Astrocyte (in vitro differentiated cells and primary cell): ENCODE measurements at regions not wholly inside any gene's neighbourhood (a gene's known extent, or its start where the extent isn't known, plus 50 kb on each side); places are given as distances from the start of the nearest gene placed in this dataset.

ENCODE experiments used
- DNase-seq: peaks from one replicate; pipeline ENCODE4 v3.0.0-alpha.2; 2010; ENCODE audit warnings: low read depth
- FAIRE-seq: peaks from 2 replicates; lab custom pipeline; 2011; peaks lifted over from hg19 to GRCh38; lab: Jason Lieb, UNC
- H2AFZ ChIP-seq: 2 replicates; pipeline ENCODE4 v1.6.0; 2012; ENCODE audit warnings: low read depth, low read length, inconsistent platforms
- H3K27ac ChIP-seq: 2 replicates; pipeline ENCODE4 v1.5.1; 2011; ENCODE audit warnings: low read depth, low read length, inconsistent platforms
- H3K27me3 ChIP-seq: 2 replicates; pipeline ENCODE4 v1.6.0; 2011; ENCODE audit warnings: low read length, inconsistent platforms; ENCODE audit not compliant: insufficient read depth
- H3K36me3 ChIP-seq: 2 replicates; pipeline ENCODE4 v1.5.1; 2011; ENCODE audit warnings: low read length, inconsistent platforms; ENCODE audit not compliant: insufficient read depth
- H3K4me1 ChIP-seq: 2 replicates; pipeline ENCODE4 v1.5.1; 2011; ENCODE audit warnings: low read length, inconsistent platforms; ENCODE audit not compliant: insufficient read depth
- H3K4me2 ChIP-seq: 2 replicates; pipeline ENCODE4 v1.6.0; 2012; ENCODE audit warnings: low read length, inconsistent platforms
- H3K4me3 ChIP-seq: 2 replicates; pipeline ENCODE4 v1.5.1; 2011; ENCODE audit warnings: low read depth, mild to moderate bottlenecking, low read length, inconsistent platforms; ENCODE audit not compliant: insufficient read depth
- H3K79me2 ChIP-seq: 2 replicates; pipeline ENCODE4 v1.6.0; 2012; ENCODE audit warnings: mild to moderate bottlenecking, low read length, inconsistent platforms; ENCODE audit not compliant: insufficient read depth
- H3K9ac ChIP-seq: 2 replicates; pipeline ENCODE4 v1.6.0; 2012; ENCODE audit warnings: mild to moderate bottlenecking, low read length, inconsistent platforms
- H3K9me3 ChIP-seq: 2 replicates; pipeline ENCODE4 v1.5.1; 2012; ENCODE audit warnings: low read depth, mild to moderate bottlenecking, low read length, inconsistent platforms; ENCODE audit not compliant: insufficient read depth
- H4K20me1 ChIP-seq: 2 replicates; pipeline ENCODE4 v1.6.0; 2012; ENCODE audit warnings: low read length, inconsistent platforms; ENCODE audit not compliant: insufficient read depth
- H3K27ac Mint-ChIP-seq: one replicate; pipeline ENCODE4 v1.8.0; 2021; ENCODE audit warnings: mild to moderate bottlenecking, mixed read lengths; ENCODE audit not compliant: unreplicated experiment
- H3K27me3 Mint-ChIP-seq: one replicate; pipeline ENCODE4 v1.8.0; 2021; ENCODE audit warnings: low read depth, mixed read lengths; ENCODE audit not compliant: unreplicated experiment
- H3K36me3 Mint-ChIP-seq: one replicate; pipeline ENCODE4 v1.8.0; 2021; ENCODE audit warnings: low read depth, mixed read lengths; ENCODE audit not compliant: unreplicated experiment
- H3K4me1 Mint-ChIP-seq: one replicate; pipeline ENCODE4 v1.8.0; 2021; ENCODE audit warnings: low read depth, mixed read lengths; ENCODE audit not compliant: unreplicated experiment
- H3K4me3 Mint-ChIP-seq: one replicate; pipeline ENCODE4 v1.8.0; 2021; ENCODE audit warnings: mild to moderate bottlenecking, moderate library complexity, mixed read lengths; ENCODE audit not compliant: unreplicated experiment
- H3K9me3 Mint-ChIP-seq: one replicate; pipeline ENCODE4 v1.8.0; 2021; ENCODE audit warnings: mild to moderate bottlenecking, mixed read lengths; ENCODE audit not compliant: unreplicated experiment
- EZH2 ChIP-seq: IDR thresholded peaks from 2 replicates; pipeline ENCODE4 v1.6.1; 2012; ENCODE audit warnings: mild to moderate bottlenecking, low read length, inconsistent platforms; ENCODE audit not compliant: insufficient read depth
- TF ChIP-seq, protein P1 (sequence below): IDR thresholded peaks from 2 replicates; pipeline ENCODE4 v1.5.1; 2011; ENCODE audit warnings: low read depth, mild to moderate bottlenecking, inconsistent platforms, low read length, moderate library complexity; ENCODE audit not compliant: insufficient read depth

GRCh38 chr10:131620314-131620713 lies 280.5 kb upstream of the PPP2R2D start:
- no peaks in the 10 kb centered on the region for H3K27me3 ChIP-seq
- Mint-ChIP-seq H3K27me3 (no peaks in the 10 kb centered on the region), H3K4me3 (no peak overlapping the region), H3K27ac (no peak overlapping the region), H3K4me1 (no peaks in the 10 kb centered on the region), H3K9me3 (peaks cover 2% of the 10 kb centered on the region), H3K36me3 (no peaks in the 10 kb centered on the region)
- H3K4me3 ChIP-seq: no peak overlapping the region
- DNase-seq: no peak
- no peak overlapping the region for H3K9ac ChIP-seq
- no peak for FAIRE-seq
- H3K9me3 ChIP-seq: peaks cover 6% of the 10 kb centered on the region
- no peaks in the 10 kb centered on the region for H4K20me1 ChIP-seq
- no peak overlapping the region for H3K4me2 ChIP-seq
- H3K4me1 ChIP-seq: no peaks in the 10 kb centered on the region
- H3K27ac ChIP-seq: no peak overlapping the region
- H3K79me2 ChIP-seq: no peaks in the 10 kb centered on the region
- H2AFZ ChIP-seq: no peak overlapping the region
- H3K36me3 ChIP-seq: no peaks in the 10 kb centered on the region
- TF ChIP-seq, protein P1, sequence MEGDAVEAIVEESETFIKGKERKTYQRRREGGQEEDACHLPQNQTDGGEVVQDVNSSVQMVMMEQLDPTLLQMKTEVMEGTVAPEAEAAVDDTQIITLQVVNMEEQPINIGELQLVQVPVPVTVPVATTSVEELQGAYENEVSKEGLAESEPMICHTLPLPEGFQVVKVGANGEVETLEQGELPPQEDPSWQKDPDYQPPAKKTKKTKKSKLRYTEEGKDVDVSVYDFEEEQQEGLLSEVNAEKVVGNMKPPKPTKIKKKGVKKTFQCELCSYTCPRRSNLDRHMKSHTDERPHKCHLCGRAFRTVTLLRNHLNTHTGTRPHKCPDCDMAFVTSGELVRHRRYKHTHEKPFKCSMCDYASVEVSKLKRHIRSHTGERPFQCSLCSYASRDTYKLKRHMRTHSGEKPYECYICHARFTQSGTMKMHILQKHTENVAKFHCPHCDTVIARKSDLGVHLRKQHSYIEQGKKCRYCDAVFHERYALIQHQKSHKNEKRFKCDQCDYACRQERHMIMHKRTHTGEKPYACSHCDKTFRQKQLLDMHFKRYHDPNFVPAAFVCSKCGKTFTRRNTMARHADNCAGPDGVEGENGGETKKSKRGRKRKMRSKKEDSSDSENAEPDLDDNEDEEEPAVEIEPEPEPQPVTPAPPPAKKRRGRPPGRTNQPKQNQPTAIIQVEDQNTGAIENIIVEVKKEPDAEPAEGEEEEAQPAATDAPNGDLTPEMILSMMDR: no peak
- no peak for TF ChIP-seq EZH2

DNA sequence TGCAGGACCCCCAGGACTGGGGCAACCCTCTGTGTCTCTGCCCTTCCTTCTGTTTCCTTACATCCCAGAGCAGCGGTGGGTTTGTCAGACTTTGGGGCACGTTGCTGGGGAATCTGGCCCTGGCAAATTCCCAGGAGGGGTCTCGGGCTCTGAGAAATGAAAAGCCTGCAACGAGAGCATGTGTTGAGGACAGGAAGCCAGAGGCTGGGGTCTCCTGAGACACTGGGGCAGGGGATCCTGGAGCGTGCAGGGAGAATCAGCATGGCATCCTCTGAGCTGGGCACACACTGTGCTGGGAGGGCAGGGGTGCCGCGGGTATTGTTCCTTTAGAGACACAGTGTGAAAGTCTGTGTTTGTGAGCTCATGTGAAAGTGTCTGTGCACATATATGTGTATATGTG lies 279.9 kb upstream of the PPP2R2D start:
- Mint-ChIP-seq H3K9me3 (peaks cover 2% of the 10 kb centered on the region), H3K36me3 (no peaks in the 10 kb centered on the region), H3K27ac (no peak overlapping the region), H3K4me3 (no peak overlapping the region), H3K4me1 (no peaks in the 10 kb centered on the region), H3K27me3 (no peaks in the 10 kb centered on the region)
- Histone ChIP-seq H4K20me1 (no peaks in the 10 kb centered on the region), H2AFZ (no peak overlapping the region), H3K4me1 (no peaks in the 10 kb centered on the region), H3K9ac (no peak overlapping the region), H3K79me2 (no peaks in the 10 kb centered on the region), H3K27me3 (no peaks in the 10 kb centered on the region), H3K36me3 (no peaks in the 10 kb centered on the region), H3K27ac (no peak overlapping the region), H3K4me3 (no peak overlapping the region), H3K4me2 (no peak overlapping the region), H3K9me3 (peaks cover 2% of the 10 kb centered on the region)
- DNase-seq: no peak
- FAIRE-seq: no peak
- TF ChIP-seq, protein P1: no peak
- no peak for TF ChIP-seq EZH2

DNA sequence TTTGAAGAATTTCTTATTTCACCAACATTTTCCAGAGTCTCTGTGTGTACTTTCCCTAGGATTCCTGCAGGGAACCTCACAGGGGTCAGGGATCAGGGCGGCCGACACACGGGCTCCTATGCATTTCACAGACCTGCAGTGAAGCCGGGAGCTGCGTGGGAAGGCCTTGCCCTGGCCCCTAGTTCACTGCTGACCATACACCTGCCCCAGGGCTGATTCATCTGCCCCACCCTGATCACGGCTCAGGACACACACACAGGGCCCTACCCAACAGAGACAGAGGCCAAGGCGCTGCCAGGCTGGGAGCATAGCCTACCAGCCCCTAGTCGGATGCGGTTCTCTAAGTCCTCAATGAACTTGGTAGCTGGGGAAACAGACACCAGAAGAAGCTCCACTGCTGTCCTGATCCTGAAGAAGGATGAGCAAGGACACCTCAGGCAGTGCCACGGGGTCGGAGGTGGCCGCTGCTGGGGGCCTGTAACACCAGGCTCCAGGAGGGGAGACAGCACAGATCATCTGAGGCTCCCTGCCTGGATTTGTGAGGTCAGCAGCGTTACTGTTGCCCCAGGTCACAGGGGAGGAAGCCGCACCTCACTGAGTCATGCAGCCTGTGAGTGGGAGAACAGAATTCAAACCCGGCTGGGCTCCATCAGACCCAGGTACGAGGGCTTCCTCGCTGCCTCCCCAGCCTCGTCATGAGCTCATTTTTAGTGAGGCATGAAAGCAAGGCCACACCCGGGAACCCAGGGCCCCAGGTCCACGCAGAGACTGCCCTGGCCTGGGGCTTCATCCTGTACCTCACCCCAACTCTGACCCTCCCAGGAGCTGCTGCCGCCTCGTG lies 278.8 kb upstream of the PPP2R2D start:
- peaks cover 2% of the 10 kb centered on the region for H3K9me3 ChIP-seq
- no peak overlapping the region for H3K4me3 Mint-ChIP-seq
- H3K4me3 ChIP-seq: no peak overlapping the region
- H3K36me3 ChIP-seq: no peaks in the 10 kb centered on the region
- H3K4me1 ChIP-seq: no peaks in the 10 kb centered on the region
- no peak overlapping the region for H3K27ac Mint-ChIP-seq
- H3K27ac ChIP-seq: no peak overlapping the region
- no peak overlapping the region for H3K9ac ChIP-seq
- H3K4me1 Mint-ChIP-seq: no peaks in the 10 kb centered on the region
- H4K20me1 ChIP-seq: no peaks in the 10 kb centered on the region
- no peak for FAIRE-seq
- no peak overlapping the region for H3K4me2 ChIP-seq
- TF ChIP-seq, protein P1: no peak
- TF ChIP-seq EZH2: no peak
- H3K27me3 Mint-ChIP-seq: no peaks in the 10 kb centered on the region
- no peaks in the 10 kb centered on the region for H3K27me3 ChIP-seq
- peaks cover 1% of the 10 kb centered on the region for H3K36me3 Mint-ChIP-seq
- peaks cover 7% of the 10 kb centered on the region for H3K9me3 Mint-ChIP-seq
- DNase-seq: no peak
- no peaks in the 10 kb centered on the region for H3K79me2 ChIP-seq
- no peak overlapping the region for H2AFZ ChIP-seq
